HEK293T (cell line): ENCODE measurements at regions not wholly inside any gene's neighbourhood (a gene's known extent, or its start where the extent isn't known, plus 50 kb on each side); places are given as distances from the start of the nearest gene placed in this dataset.

ENCODE experiments used
- ARNT ChIP-seq: fragments of 450-650 bp; IDR thresholded peaks from 2 replicates; pipeline ENCODE4 v1.6.1; 2017; ENCODE audit warnings: mild to moderate bottlenecking
- BHLHE40 ChIP-seq: fragments of 450-650 bp; IDR thresholded peaks from 2 replicates; pipeline ENCODE4 v1.6.1; 2016; ENCODE audit warnings: mild to moderate bottlenecking, moderate library complexity, borderline replicate concordance
- CTBP1 ChIP-seq: fragments of 450-650 bp; IDR thresholded peaks from 2 replicates; pipeline ENCODE4 v1.6.1; 2016; ENCODE audit warnings: borderline replicate concordance
- FOXA1 ChIP-seq: fragments of 450-650 bp; IDR thresholded peaks from 2 replicates; pipeline ENCODE4 v1.6.1; 2016; ENCODE audit warnings: mild to moderate bottlenecking
- SP1 ChIP-seq: fragments of 450-650 bp; IDR thresholded peaks from 2 replicates; pipeline ENCODE4 v1.6.1; 2017
- TARDBP ChIP-seq: fragments of 450-650 bp; IDR thresholded peaks from 2 replicates; pipeline ENCODE4 v1.6.1; 2016

DNA sequence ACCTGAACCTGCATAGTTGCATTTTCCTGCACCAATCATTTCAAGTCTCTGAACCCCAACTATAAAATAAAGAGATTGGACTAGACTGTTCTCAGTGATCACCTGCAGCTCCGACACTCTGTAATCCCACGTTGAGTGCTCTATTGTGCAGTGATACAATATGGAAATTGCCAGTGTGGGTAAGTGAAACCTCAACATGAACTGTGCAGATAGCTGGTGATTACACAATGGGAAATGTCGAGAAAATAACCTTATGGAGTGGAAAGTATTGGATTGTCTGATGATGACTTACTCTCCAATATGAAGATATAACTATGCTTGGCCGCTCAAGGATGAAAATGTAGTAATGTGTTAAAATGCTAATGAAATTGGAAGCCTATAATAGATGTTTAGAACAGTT is 293.1 kb upstream of the BRINP1 start:
- TF ChIP-seq CTBP1 (no peak), TARDBP (no peak), BHLHE40 (no peak), SP1 (no peak), FOXA1 (no peak), ARNT (no peak)
